OCI-LY3 (cell line): ENCODE measurements at regions not wholly inside any gene's neighbourhood (a gene's known extent, or its start where the extent isn't known, plus 50 kb on each side); places are given as distances from the start of the nearest gene placed in this dataset.
"Not testable (repeated sequence)": the region's sequence is repeated elsewhere in the genome, so short reads cannot be mapped to it uniquely, and the experiment has no call there.

Experiments used
- CTCF ChIP-seq: fragments of 200-600, 300-600 bp; sonication (generic); IDR thresholded peaks from 2 replicates; pipeline ENCODE4 v1.5.1; 2014; ENCODE audit warnings: antibody characterized with exemption, low read length, low read depth
- EZH2phosphoT487 ChIP-seq: fragments of 200-600 bp; shearing (Covaris generic); IDR thresholded peaks from 2 replicates; pipeline ENCODE4 v1.6.1; 2018; ENCODE audit warnings: antibody characterized with exemption, mixed run types, low read depth

GRCh38 chr3:91403938-91404337 lies 2296.5 kb downstream of the EPHA3 start:
- TF ChIP-seq CTCF, EZH2phosphoT487: not testable (repeated sequence)
